Keratinocyte (primary cell): ENCODE measurements at regions not wholly inside any gene's neighbourhood (a gene's known extent, or its start where the extent isn't known, plus 50 kb on each side); places are given as distances from the start of the nearest gene placed in this dataset.

ENCODE experiments used
- CTCF ChIP-seq, 3 experiments: IDR thresholded peaks in 1 of 3; conservative IDR thresholded peaks in 1 of 3; optimal IDR thresholded peaks in 1 of 3; 2 replicates in 2 of 3; 3 replicates in 1 of 3; pipeline versions ENCODE3 to v1.5.1; 2011; ENCODE audit warnings: low read length in 3 of 3, mild to moderate bottlenecking in 3 of 3, moderate library complexity in 2 of 3, control low read depth in 1 of 3, inconsistent platforms in 1 of 3; ENCODE audit not compliant: insufficient read depth in 2 of 3; ENCODE audit errors: extremely low read depth in 1 of 3
- EZH2 ChIP-seq: IDR thresholded peaks from one replicate; pipeline ENCODE4 v1.6.1; 2012; ENCODE audit warnings: inconsistent platforms, mild to moderate bottlenecking, low read length, moderate library complexity

GRCh38 chr12:88325816-88326189, 183.7 kb downstream of the TMTC3 start:
- no peak for TF ChIP-seq CTCF (optimal IDR thresholded peaks at IDR 0.05 in 1 of 3, IDR thresholded peaks at IDR 0.05 in 1 of 3, conservative IDR thresholded peaks at IDR 0.05 in 1 of 3; ENCODE audit: extremely low read depth in 1 of 3, insufficient read depth in 2 of 3, low read length in 3 of 3)
- TF ChIP-seq EZH2: no peak
